Trophoblast cell (in vitro differentiated cells and primary cell): ENCODE measurements at regions not wholly inside any gene's neighbourhood (a gene's known extent, or its start where the extent isn't known, plus 50 kb on each side); places are given as distances from the start of the nearest gene placed in this dataset.
"Not testable (repeated sequence)": the region's sequence is repeated elsewhere in the genome, so short reads cannot be mapped to it uniquely, and the experiment has no call there.

ENCODE experiments used
- DNase-seq, 2 donors: peaks; one replicate each; pipeline ENCODE4 v3.0.0-alpha.2; 2016
- H2AFZ ChIP-seq: 2 replicates; pipeline ENCODE4 v1.6.1; 2013; ENCODE audit warnings: low read length, moderate library complexity, mild to moderate bottlenecking; ENCODE audit not compliant: insufficient read depth, poor library complexity
- H2AK5ac ChIP-seq: 2 replicates; pipeline ENCODE4 v1.6.1; 2013; ENCODE audit warnings: mild to moderate bottlenecking, low read length
- H2BK120ac ChIP-seq: 2 replicates; pipeline ENCODE4 v1.6.1; 2013; ENCODE audit warnings: low read length, mild to moderate bottlenecking, moderate library complexity; ENCODE audit not compliant: insufficient read depth, poor library complexity
- H2BK12ac ChIP-seq: 2 replicates; pipeline ENCODE4 v1.6.1; 2013; ENCODE audit warnings: mild to moderate bottlenecking, low read length, moderate library complexity
- H2BK5ac ChIP-seq: 2 replicates; pipeline ENCODE4 v1.6.1; 2013; ENCODE audit warnings: low read length, low read depth, moderate library complexity, mild to moderate bottlenecking; ENCODE audit not compliant: poor library complexity
- H3K14ac ChIP-seq: 2 replicates; pipeline ENCODE4 v1.6.1; 2013; ENCODE audit warnings: mild to moderate bottlenecking, low read length
- H3K18ac ChIP-seq: 2 replicates; pipeline ENCODE4 v1.6.1; 2013; ENCODE audit warnings: mild to moderate bottlenecking, low read length
- H3K23ac ChIP-seq: 2 replicates; pipeline ENCODE4 v1.6.1; 2013; ENCODE audit warnings: low read length
- H3K27ac ChIP-seq: 2 replicates; pipeline ENCODE4 v1.5.1; 2013; ENCODE audit warnings: low read depth, mild to moderate bottlenecking, inconsistent platforms, low read length, moderate library complexity
- H3K27me3 ChIP-seq: 2 replicates; pipeline ENCODE4 v1.6.1; 2013; ENCODE audit warnings: inconsistent platforms, mild to moderate bottlenecking, low read length, moderate library complexity; ENCODE audit not compliant: insufficient read depth
- H3K36me3 ChIP-seq, 2 experiments: 1 replicate in 1 of 2; 2 replicates in 1 of 2; pipeline ENCODE4 v1.6.1; 2013; ENCODE audit warnings: low read length in 2 of 2, mild to moderate bottlenecking in 2 of 2, moderate library complexity in 1 of 2; ENCODE audit not compliant: insufficient read depth in 2 of 2, control insufficient read depth in 1 of 2
- H3K4ac ChIP-seq: 2 replicates; pipeline ENCODE4 v1.6.1; 2013; ENCODE audit warnings: low read depth, mild to moderate bottlenecking, low read length, moderate library complexity
- H3K4me1 ChIP-seq, 2 experiments: 1 replicate in 1 of 2; 2 replicates in 1 of 2; pipeline ENCODE4 v1.6.1; 2013; ENCODE audit warnings: low read length in 2 of 2, mild to moderate bottlenecking in 2 of 2, moderate library complexity in 1 of 2; ENCODE audit not compliant: insufficient read depth in 2 of 2, control insufficient read depth in 1 of 2
- H3K4me2 ChIP-seq: 2 replicates; pipeline ENCODE4 v1.6.1; 2013; ENCODE audit warnings: inconsistent platforms, mild to moderate bottlenecking, low read length, moderate library complexity
- H3K4me3 ChIP-seq: 2 replicates; pipeline ENCODE4 v1.5.1; 2013; ENCODE audit warnings: mild to moderate bottlenecking, low read depth, low read length, inconsistent platforms
- H3K79me1 ChIP-seq: one replicate; pipeline ENCODE4 v1.6.1; 2013; ENCODE audit warnings: low read length
- H3K79me2 ChIP-seq: 2 replicates; pipeline ENCODE4 v1.6.1; 2013; ENCODE audit warnings: low read length, mild to moderate bottlenecking; ENCODE audit not compliant: control insufficient read depth, insufficient read depth, poor library complexity
- H3K9ac ChIP-seq: 2 replicates; pipeline ENCODE4 v1.6.1; 2013; ENCODE audit warnings: mild to moderate bottlenecking, low read length
- H3K9me3 ChIP-seq: 2 replicates; pipeline ENCODE4 v1.6.1; 2013; ENCODE audit warnings: low read depth, mild to moderate bottlenecking, control low read depth, inconsistent platforms, low read length; ENCODE audit not compliant: insufficient read depth
- H4K12ac ChIP-seq: 2 replicates; pipeline ENCODE4 v1.6.1; 2013; ENCODE audit warnings: low read depth, mild to moderate bottlenecking, low read length, moderate library complexity
- H4K8ac ChIP-seq: 2 replicates; pipeline ENCODE4 v1.6.1; 2013; ENCODE audit warnings: low read depth, mild to moderate bottlenecking, low read length, moderate library complexity
- H4K91ac ChIP-seq: one replicate; pipeline ENCODE4 v1.6.1; 2013; ENCODE audit warnings: low read depth, mild to moderate bottlenecking, low read length, moderate library complexity
- WGBS: extraction: QIAGEN DNeasy Blood & Tissue Kit; methylation state at CpG from one replicate; pipeline ENCODE4 v1.1.7; 2013; ENCODE audit warnings: missing lambda C conversion rate; ENCODE audit not compliant: insufficient read length, insufficient coverage; ENCODE audit errors: extremely low coverage; 5-methylcytosine and 5-hydroxymethylcytosine counted together

DNA sequence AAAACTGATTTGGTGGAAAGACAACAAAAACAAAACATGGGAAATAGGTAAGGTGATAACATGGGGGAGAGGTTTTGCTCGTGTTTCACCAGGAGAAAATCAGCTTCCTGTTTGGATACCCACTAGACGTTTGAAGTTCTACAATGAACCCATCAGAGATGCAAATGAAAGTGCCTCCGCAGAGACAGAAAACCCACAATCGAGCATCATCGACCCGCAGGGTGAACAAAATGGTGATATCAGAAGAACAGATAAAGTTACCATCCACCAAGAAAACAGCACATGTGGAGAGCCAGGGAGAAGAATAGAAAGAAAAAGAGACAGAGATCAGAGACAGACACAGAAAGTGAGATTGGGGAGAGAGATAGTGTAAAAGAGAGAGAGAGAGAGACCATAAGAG, 83.4 kb downstream of the UNC93B1 start:
- H3K79me2 ChIP-seq, H3K4me2 ChIP-seq, H2BK5ac ChIP-seq, H3K27ac ChIP-seq, H4K12ac ChIP-seq, H3K27me3 ChIP-seq, H3K4me1 ChIP-seq, H3K9ac ChIP-seq, H3K23ac ChIP-seq, DNase-seq, H2BK120ac ChIP-seq, H3K18ac ChIP-seq, H3K9me3 ChIP-seq, H3K36me3 ChIP-seq, H3K4me3 ChIP-seq, H2AFZ ChIP-seq, H2BK12ac ChIP-seq, H4K91ac ChIP-seq, H3K14ac ChIP-seq, H2AK5ac ChIP-seq, H3K79me1 ChIP-seq, H3K4ac ChIP-seq, H4K8ac ChIP-seq: not testable (repeated sequence)
- no CpG with 5 or more reads among the region's 6 CpGs for WGBS

DNA sequence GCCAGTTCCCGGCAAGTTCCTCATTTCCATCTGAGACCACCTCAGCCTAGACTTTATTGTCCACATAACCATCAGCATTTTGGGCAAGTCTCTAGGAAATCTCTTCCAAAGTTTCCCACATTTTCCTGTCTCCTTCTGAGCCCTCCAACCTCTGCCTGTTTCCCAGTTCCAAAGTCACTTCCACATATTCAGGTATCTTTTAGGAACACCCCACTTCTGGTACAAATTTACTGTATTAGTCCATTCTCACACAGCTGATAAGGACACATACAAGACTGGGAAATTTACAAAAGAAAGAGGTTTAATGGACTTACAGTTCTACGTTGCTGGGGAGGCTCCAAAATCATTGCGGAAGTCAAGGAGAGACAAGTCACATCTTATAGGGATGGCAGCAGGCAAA, 91.7 kb downstream of the UNC93B1 start:
- H3K4me1 ChIP-seq, H3K79me1 ChIP-seq, H3K18ac ChIP-seq, H4K12ac ChIP-seq, H2BK120ac ChIP-seq, H3K4me3 ChIP-seq, H3K9me3 ChIP-seq, H2BK5ac ChIP-seq, H3K27me3 ChIP-seq, H3K36me3 ChIP-seq, H4K8ac ChIP-seq, H2AFZ ChIP-seq, H3K14ac ChIP-seq, H3K27ac ChIP-seq, H3K4me2 ChIP-seq, H2BK12ac ChIP-seq, H2AK5ac ChIP-seq, H3K4ac ChIP-seq, H3K9ac ChIP-seq, H4K91ac ChIP-seq, DNase-seq, H3K79me2 ChIP-seq, H3K23ac ChIP-seq: not testable (repeated sequence)
- WGBS = no CpG with 5 or more reads among the region's 3 CpGs

DNA sequence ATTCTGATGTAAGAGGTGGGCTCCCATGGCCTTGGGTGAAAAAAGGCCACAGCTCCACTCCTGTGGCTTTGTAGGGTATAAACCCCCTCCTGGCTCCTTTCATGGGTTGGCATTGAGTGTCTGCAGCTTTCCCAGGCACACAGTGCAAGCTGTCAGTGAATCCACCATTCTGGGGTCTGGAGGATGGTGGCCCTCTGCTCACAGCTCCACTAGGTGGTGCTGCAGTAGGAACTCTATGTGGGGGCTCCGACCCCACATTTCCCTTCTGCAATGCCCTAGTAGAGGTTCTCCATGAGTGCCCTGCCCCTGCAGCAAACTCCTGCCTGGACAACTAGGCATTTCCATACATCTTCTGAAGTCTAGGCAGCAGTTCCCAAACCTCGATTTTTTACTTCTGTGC, 92.7 kb downstream of the UNC93B1 start:
- H4K8ac ChIP-seq, H3K23ac ChIP-seq, H4K91ac ChIP-seq, H3K27me3 ChIP-seq, H3K9me3 ChIP-seq, H3K79me2 ChIP-seq, H2BK5ac ChIP-seq, H2BK120ac ChIP-seq, H3K9ac ChIP-seq, H3K18ac ChIP-seq, H3K36me3 ChIP-seq, H2AFZ ChIP-seq, H3K4me3 ChIP-seq, H3K4me1 ChIP-seq, H2AK5ac ChIP-seq, H3K14ac ChIP-seq, H4K12ac ChIP-seq, H3K4ac ChIP-seq, H2BK12ac ChIP-seq, H3K27ac ChIP-seq, H3K79me1 ChIP-seq, H3K4me2 ChIP-seq, DNase-seq: not testable (repeated sequence)
- WGBS = no CpG with 5 or more reads among the region's 2 CpGs

DNA sequence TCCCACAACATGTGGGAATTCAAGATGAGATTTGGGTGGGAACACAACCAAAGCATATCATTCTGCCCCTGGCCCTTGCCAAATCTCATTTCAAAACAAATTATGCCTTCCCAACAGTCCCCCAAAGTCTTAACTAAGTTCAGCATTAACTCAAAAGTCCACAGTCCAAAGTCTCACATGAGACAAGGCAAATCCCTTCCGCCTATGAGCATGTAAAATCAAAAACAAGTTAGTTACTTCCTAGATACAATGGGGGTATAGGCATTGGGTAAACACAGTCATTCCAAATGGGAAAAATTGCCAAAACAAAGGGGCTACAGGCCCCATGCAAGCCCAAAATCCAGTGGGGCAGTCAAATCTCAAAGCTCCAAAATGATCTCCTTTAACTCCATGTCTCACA, 93.1 kb downstream of the UNC93B1 start:
- no CpG with 5 or more reads among the region's 1 CpG for WGBS
- H3K4me1 ChIP-seq = not testable (repeated sequence)

More for the DNA sequence above, 93.1 kb downstream of the UNC93B1 start:
- not testable (repeated sequence) for H3K18ac ChIP-seq, H3K27me3 ChIP-seq, H3K4ac ChIP-seq, H3K27ac ChIP-seq, H2BK12ac ChIP-seq, H2BK5ac ChIP-seq, H2AK5ac ChIP-seq, H4K91ac ChIP-seq, DNase-seq, H3K79me2 ChIP-seq, H4K12ac ChIP-seq, H3K23ac ChIP-seq, H3K9ac ChIP-seq, H2BK120ac ChIP-seq, H3K4me2 ChIP-seq, H3K36me3 ChIP-seq, H3K4me3 ChIP-seq, H3K9me3 ChIP-seq, H3K14ac ChIP-seq, H2AFZ ChIP-seq, H4K8ac ChIP-seq, H3K79me1 ChIP-seq
